HL-60/S4 treated with phorbol 12-myristate 13-acetate at 8.2 ng/mL for 4 days and 3 days (cell line): ENCODE measurements at regions not wholly inside any gene's neighbourhood (a gene's known extent, or its start where the extent isn't known, plus 50 kb on each side); places are given as distances from the start of the nearest gene placed in this dataset.
"Not testable (repeated sequence)": the region's sequence is repeated elsewhere in the genome, so short reads cannot be mapped to it uniquely, and the experiment has no call there.

Experiments
- in situ Hi-C: fragments of 300-500 bp; cut with MboI; formaldehyde crosslinking; loops from 2 replicates; pipeline ENCODE4 v1.15.0; 2022; ENCODE audit warnings: low sequenced_read_pairs

- in situ Hi-C loops, result no loop called here
These were observed 315.6 kb downstream of the IRS1 start for GRCh38 chr2:226483745-226484619.

- in situ Hi-C loops, result no loop called here
These were observed 316.5 kb downstream of the IRS1 start for GRCh38 chr2:226483143-226483542.

GRCh38 chr2:226478109-226478809 is 321.4 kb downstream of the IRS1 start:
- in situ Hi-C loops, result no loop called here

GRCh38 chr2:226477221-226478108 is 322.2 kb downstream of the IRS1 start:
- in situ Hi-C loops, result no loop called here

- in situ Hi-C loops, result no loop called here
These were observed 324.0 kb downstream of the IRS1 start for GRCh38 chr2:226475650-226476049.

GRCh38 chr2:226474131-226474530 is 325.5 kb downstream of the IRS1 start:
- in situ Hi-C loops, result no loop called here

GRCh38 chr2:226471987-226472470 is 327.6 kb downstream of the IRS1 start:
- in situ Hi-C loops, result no loop called here

- in situ Hi-C loops, result no loop called here
These were observed 332.0 kb downstream of the IRS1 start for GRCh38 chr2:226467633-226468032.

- in situ Hi-C loops, result no loop called here
These were observed 332.4 kb downstream of the IRS1 start for GRCh38 chr2:226467221-226467620.

GRCh38 chr2:226466589-226466988 is 333.0 kb downstream of the IRS1 start:
- in situ Hi-C loops, result no loop called here

GRCh38 chr2:226466124-226466523 is 333.5 kb downstream of the IRS1 start:
- in situ Hi-C loops, result no loop called here

- in situ Hi-C loops, result no loop called here
These were observed 335.2 kb downstream of the IRS1 start for GRCh38 chr2:226464380-226464779.

- in situ Hi-C loops, result no loop called here
These were observed 336.5 kb downstream of the IRS1 start for GRCh38 chr2:226463154-226463553.

- in situ Hi-C loops, result no loop called here
These were observed 337.6 kb downstream of the IRS1 start for GRCh38 chr2:226461981-226462380.

- in situ Hi-C loops, result not testable (repeated sequence)
These were observed 343.5 kb downstream of the IRS1 start for GRCh38 chr2:226456144-226456543.

GRCh38 chr2:226452768-226453167 is 346.9 kb downstream of the IRS1 start:
- in situ Hi-C loops, result no loop called here

GRCh38 chr2:226451486-226451885 is 348.1 kb downstream of the IRS1 start:
- in situ Hi-C loops, result no loop called here

- in situ Hi-C loops, result no loop called here
These were observed 349.5 kb downstream of the IRS1 start for GRCh38 chr2:226450141-226450540.

- in situ Hi-C loops, result no loop called here
These were observed 352.0 kb downstream of the IRS1 start for GRCh38 chr2:226447338-226448300.
